A673 (cell line): ENCODE measurements at regions not wholly inside any gene's neighbourhood (a gene's known extent, or its start where the extent isn't known, plus 50 kb on each side); places are given as distances from the start of the nearest gene placed in this dataset.

Experiments used
- BruUV-seq: library from RNA; stranded (reverse); fragments of 400-500 nt; replicated peaks from 2 replicates; lab custom pipeline; 2021; lab: Mats Ljungman, UMichigan
- CTCF ChIA-PET: fragments of 300-600 bp; sonication (Branson Sonifier 250); formaldehyde crosslinking; loops from one replicate; lab custom pipeline; 2022; ENCODE audit warnings: antibody characterized with exemption; lab: Charles Lee
- POLR2A ChIA-PET: fragments of 300-600 bp; sonication (Branson Sonifier 250); formaldehyde crosslinking; loops from one replicate; lab custom pipeline; 2022; ENCODE audit warnings: antibody characterized with exemption; ENCODE audit not compliant: low non-redundant PET; lab: Charles Lee
- DNase-seq: peaks from one replicate; pipeline ENCODE4 v3.0.0-alpha.2; 2015; ENCODE audit warnings: low spot score
- H3K27ac ChIP-seq: fragments of 200-600 bp; sonication (generic); 2 replicates; pipeline ENCODE4 v1.5.1; 2016; ENCODE audit warnings: mixed run types, low read depth, mild to moderate bottlenecking, mixed read lengths, antibody characterized with exemption, low read length; ENCODE audit not compliant: poor library complexity, severe bottlenecking
- H3K27me3 ChIP-seq: fragments of 200-600 bp; sonication (generic); replicated peaks from 2 replicates; pipeline ENCODE4 v1.6.1; 2017; ENCODE audit warnings: mixed run types, low read depth, mild to moderate bottlenecking, mixed read lengths, antibody characterized with exemption, low read length; ENCODE audit not compliant: insufficient read depth, poor library complexity
- H3K36me3 ChIP-seq: fragments of 200-600 bp; sonication (generic); 2 replicates; pipeline ENCODE4 v1.6.1; 2016; ENCODE audit warnings: mixed run types, mild to moderate bottlenecking, mixed read lengths, antibody characterized with exemption, low read length; ENCODE audit not compliant: insufficient read depth, poor library complexity, severe bottlenecking
- H3K4me1 ChIP-seq: fragments of 200-600 bp; sonication (generic); 2 replicates; pipeline ENCODE4 v1.6.1; 2017; ENCODE audit warnings: mixed run types, mild to moderate bottlenecking, mixed read lengths, antibody characterized with exemption, low read length; ENCODE audit not compliant: insufficient read depth, poor library complexity, severe bottlenecking
- H3K4me3 ChIP-seq: fragments of 200-600 bp; sonication (generic); 2 replicates; pipeline ENCODE4 v1.5.1; 2016; ENCODE audit warnings: low read depth, mixed run types, mild to moderate bottlenecking, mixed read lengths, low read length; ENCODE audit not compliant: poor library complexity, severe bottlenecking
- H3K9me3 ChIP-seq: fragments of 200-600 bp; sonication (generic); 2 replicates; pipeline ENCODE4 v1.6.1; 2016; ENCODE audit warnings: mixed run types, low read depth, mild to moderate bottlenecking, mixed read lengths, antibody characterized with exemption, low read length; ENCODE audit not compliant: poor library complexity, severe bottlenecking
- CTCF ChIP-seq: fragments of 300-800, 200-600 bp; sonication (generic); conservative IDR thresholded peaks from 2 replicates; pipeline ENCODE4 v1.5.1; 2017; ENCODE audit warnings: low read depth, mild to moderate bottlenecking, antibody characterized with exemption, low read length, moderate library complexity, mixed read lengths
- EZH2 ChIP-seq: fragments of 200-600 bp; sonication (generic); IDR thresholded peaks from 2 replicates; pipeline ENCODE4 v1.6.1; 2017; ENCODE audit warnings: borderline replicate concordance, low read depth, mild to moderate bottlenecking, mixed read lengths, antibody characterized with exemption, low read length; ENCODE audit not compliant: poor library complexity, severe bottlenecking
- intact Hi-C: fragments of 100-400 bp; cut with micrococcal nuclease; formaldehyde crosslinking; loops from one replicate; pipeline ENCODE4 v1.10.0; 2022; ENCODE audit not compliant: unreplicated experiment

DNA sequence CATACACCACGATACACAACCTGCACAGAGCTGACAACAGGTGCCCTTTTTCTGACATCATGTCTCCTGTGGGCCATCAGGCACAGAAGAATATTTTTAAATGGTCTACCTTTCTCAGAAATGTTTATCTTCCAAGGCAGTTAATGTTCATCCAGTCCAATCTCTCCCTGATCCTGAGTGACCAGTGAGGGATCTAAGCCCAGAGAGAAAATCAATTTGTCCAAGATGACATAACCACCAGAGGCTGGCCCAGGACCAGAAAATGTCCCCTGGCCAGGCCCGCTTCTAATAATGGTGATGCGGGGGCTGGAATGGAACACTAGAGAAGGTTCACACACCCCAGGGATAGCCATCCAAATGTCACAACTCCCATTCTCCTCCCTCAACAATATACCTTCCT is 357.9 kb upstream of the KIF2A start:
- Histone ChIP-seq H3K27me3 (no peaks in the 10 kb centered on the region), H3K27ac (no peak overlapping the region), H3K36me3 (no peaks in the 10 kb centered on the region), H3K4me1 (no peaks in the 10 kb centered on the region), H3K9me3 (no peaks in the 10 kb centered on the region), H3K4me3 (no peak overlapping the region)
- no peak for DNase-seq
- ChIA-PET POLR2A (no interaction called here), CTCF (no interaction called here)
- no TSS peak for BruUV-seq
- intact Hi-C loops: no loop called here
- TF ChIP-seq CTCF (no peak), EZH2 (no peak)

DNA sequence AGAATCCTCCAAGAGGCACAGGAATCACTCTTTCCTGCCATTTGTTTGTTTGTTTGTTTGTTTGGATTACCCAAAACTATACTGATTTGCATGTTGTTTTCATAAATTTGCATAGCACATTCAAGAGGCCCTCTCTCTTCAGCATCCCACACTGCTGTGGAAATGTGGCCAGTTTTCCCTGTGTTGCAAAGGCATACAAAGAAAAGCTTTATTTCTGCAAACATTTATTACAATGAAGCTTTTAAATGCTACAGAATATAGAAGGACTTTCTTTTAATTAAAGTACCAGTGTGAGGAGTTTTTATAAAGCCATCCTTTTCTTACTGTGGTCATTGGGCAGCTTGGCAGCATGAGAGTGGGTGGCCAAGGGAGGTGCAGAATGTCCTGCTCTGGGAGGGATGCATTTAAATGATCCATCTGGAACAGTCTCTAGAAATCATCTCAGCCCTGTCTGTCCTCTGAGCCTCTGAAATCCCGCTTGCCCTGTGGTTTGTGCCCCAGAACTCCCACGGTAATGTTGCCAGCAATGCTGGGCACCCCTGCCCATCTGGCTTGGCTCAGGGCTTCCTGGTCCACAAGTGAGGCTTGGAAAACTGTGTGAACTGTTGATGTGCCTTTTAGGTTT is 356.8 kb upstream of the KIF2A start:
- CTCF ChIA-PET: no interaction called here
- no TSS peak for BruUV-seq

DNA sequence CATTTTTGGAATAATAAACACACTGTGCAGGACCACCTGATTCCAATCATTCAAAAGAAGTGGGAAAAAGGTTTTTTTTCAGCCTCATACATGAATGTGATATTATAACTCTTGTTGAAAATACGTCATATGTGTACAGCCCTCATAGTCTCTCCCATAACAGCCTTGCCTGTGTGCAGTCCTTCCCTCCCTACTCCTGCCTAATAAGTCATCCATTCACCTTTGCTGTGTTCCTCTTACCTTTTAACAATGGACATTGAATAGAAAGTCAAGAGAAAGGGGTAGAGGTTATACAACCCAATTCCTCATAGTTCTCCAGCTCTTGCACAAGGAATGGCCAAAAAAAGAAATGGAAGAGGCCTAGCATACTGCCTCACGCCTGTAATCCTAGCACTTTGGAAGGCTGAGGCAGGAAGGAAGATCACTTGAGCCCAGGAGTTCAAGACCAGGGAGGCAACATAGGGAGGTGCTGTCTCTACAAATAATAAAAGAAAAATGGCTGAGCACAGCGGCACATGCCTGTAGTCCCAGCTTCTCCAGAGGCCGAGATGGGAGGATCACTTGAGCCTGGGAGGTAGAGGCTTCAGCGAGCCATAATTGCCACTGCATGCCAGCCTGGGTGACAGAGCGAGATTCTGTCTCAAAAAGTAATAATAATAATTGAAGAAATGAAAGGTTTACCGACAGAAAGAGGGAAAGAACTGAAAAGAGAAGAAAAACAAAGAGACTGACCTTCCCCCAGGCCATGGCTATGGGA is 356.1 kb upstream of the KIF2A start:
- H3K4me3 ChIP-seq: no peak overlapping the region
- intact Hi-C loops: no loop called here
- CTCF ChIA-PET: no interaction called here
- DNase-seq: no peak
- no peaks in the 10 kb centered on the region for H3K36me3 ChIP-seq
- no peaks in the 10 kb centered on the region for H3K4me1 ChIP-seq
- TF ChIP-seq CTCF (no peak), EZH2 (no peak)
- POLR2A ChIA-PET: no interaction called here
- no peaks in the 10 kb centered on the region for H3K9me3 ChIP-seq
- H3K27me3 ChIP-seq: no peaks in the 10 kb centered on the region
- H3K27ac ChIP-seq: no peak overlapping the region
- BruUV-seq: no TSS peak

More for the DNA sequence above, 356.8 kb upstream of the KIF2A start:
- Histone ChIP-seq H3K4me1 (no peaks in the 10 kb centered on the region), H3K27ac (no peak overlapping the region), H3K27me3 (no peaks in the 10 kb centered on the region), H3K4me3 (no peak overlapping the region), H3K36me3 (no peaks in the 10 kb centered on the region), H3K9me3 (no peaks in the 10 kb centered on the region)
- no peak for DNase-seq
- TF ChIP-seq CTCF (no peak), EZH2 (no peak)
- POLR2A ChIA-PET: no interaction called here
- intact Hi-C loops: no loop called here
